Endothelial cell (in vitro differentiated cells): ENCODE measurements at regions not wholly inside any gene's neighbourhood (a gene's known extent, or its start where the extent isn't known, plus 50 kb on each side); places are given as distances from the start of the nearest gene placed in this dataset.

Source experiments
- DNase-seq: peaks from one replicate; pipeline ENCODE4 v3.0.0; 2021; ENCODE audit warnings: low spot score
- H3K27ac Mint-ChIP-seq: one replicate; pipeline ENCODE4 v1.8.0; 2021; ENCODE audit warnings: mixed read lengths, inconsistent platforms; ENCODE audit not compliant: unreplicated experiment
- H3K27me3 Mint-ChIP-seq: one replicate; pipeline ENCODE4 v1.8.0; 2021; ENCODE audit warnings: mild to moderate bottlenecking, moderate library complexity, mixed read lengths, inconsistent platforms; ENCODE audit not compliant: unreplicated experiment
- H3K36me3 Mint-ChIP-seq: one replicate; pipeline ENCODE4 v1.8.0; 2021; ENCODE audit warnings: mild to moderate bottlenecking, low read depth, mixed read lengths, inconsistent platforms; ENCODE audit not compliant: unreplicated experiment
- H3K4me1 Mint-ChIP-seq: one replicate; pipeline ENCODE4 v1.8.0; 2021; ENCODE audit warnings: mild to moderate bottlenecking, mixed read lengths, inconsistent platforms; ENCODE audit not compliant: unreplicated experiment
- H3K4me3 Mint-ChIP-seq: one replicate; pipeline ENCODE4 v1.8.0; 2021; ENCODE audit warnings: mild to moderate bottlenecking, mixed read lengths, inconsistent platforms; ENCODE audit not compliant: unreplicated experiment
- H3K9me3 Mint-ChIP-seq: one replicate; pipeline ENCODE4 v1.8.0; 2021; ENCODE audit warnings: mixed read lengths, inconsistent platforms; ENCODE audit not compliant: unreplicated experiment
- TF ChIP-seq, protein P1 (sequence below): fragments of 200-600 bp; sonication (generic); IDR thresholded peaks from one replicate; pipeline ENCODE4 v1.5.0; 2021; ENCODE audit warnings: antibody characterized with exemption; ENCODE audit not compliant: unreplicated experiment

DNA sequence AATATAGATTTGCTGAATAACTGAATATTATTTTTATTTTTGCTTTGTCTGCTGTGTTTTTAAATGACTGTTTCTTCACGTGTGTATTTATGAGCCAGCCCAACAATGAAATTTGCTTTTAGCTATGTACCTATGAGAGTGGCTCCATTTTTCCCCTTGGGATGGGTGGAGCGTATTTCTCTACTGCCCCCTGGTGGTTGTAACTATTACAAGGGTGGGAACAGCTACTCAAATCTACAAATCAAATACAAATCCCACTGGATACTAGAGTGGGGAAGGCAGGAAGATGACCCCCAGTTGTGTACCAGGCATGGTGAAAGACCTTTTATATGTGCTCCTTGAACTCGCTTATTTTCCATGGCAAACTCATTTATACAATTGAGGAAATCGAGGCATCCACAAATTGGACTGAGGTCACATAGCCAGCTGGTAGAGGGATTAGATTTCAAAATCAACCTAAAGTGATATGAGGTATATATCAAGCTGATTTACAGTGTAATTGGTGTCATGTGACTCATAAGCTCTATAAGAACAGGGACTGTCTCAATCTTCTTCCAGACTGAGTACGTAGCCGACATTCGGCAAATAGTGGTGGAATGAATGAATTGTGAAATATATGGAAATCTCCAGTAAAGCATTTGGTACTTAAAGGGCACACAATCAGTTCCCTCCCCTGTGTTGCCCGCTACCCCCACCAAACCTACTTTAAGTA, 69.5 kb upstream of the VEPH1 start:
- Mint-ChIP-seq H3K27ac (no peak overlapping the region), H3K36me3 (no peaks in the 10 kb centered on the region), H3K27me3 (no peaks in the 10 kb centered on the region), H3K4me3 (no peak overlapping the region), H3K4me1 (no peaks in the 10 kb centered on the region), H3K9me3 (no peaks in the 10 kb centered on the region)
- TF ChIP-seq, protein P1, sequence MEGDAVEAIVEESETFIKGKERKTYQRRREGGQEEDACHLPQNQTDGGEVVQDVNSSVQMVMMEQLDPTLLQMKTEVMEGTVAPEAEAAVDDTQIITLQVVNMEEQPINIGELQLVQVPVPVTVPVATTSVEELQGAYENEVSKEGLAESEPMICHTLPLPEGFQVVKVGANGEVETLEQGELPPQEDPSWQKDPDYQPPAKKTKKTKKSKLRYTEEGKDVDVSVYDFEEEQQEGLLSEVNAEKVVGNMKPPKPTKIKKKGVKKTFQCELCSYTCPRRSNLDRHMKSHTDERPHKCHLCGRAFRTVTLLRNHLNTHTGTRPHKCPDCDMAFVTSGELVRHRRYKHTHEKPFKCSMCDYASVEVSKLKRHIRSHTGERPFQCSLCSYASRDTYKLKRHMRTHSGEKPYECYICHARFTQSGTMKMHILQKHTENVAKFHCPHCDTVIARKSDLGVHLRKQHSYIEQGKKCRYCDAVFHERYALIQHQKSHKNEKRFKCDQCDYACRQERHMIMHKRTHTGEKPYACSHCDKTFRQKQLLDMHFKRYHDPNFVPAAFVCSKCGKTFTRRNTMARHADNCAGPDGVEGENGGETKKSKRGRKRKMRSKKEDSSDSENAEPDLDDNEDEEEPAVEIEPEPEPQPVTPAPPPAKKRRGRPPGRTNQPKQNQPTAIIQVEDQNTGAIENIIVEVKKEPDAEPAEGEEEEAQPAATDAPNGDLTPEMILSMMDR = peak; percentile 89
- peak; percentile 65 for DNase-seq

DNA sequence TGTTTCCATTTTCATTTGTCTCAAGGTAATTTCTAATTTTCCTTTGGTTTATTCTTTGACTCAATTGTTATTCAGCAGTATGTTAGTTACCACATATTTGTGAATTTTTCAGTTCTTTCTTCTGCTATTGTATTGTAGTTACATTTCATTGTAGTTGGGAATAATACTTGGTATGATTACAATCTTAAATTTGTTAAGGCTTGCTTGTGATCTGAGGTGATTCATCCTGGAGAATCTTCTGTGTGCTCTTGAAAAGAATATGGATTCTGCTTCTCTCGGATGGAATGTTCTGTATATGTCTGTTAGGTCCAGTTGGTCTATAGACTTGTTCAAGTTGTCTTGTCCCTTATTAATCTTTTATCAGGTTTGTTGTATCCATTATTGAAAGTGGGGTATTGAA, 63.4 kb upstream of the VEPH1 start:
- DNase-seq = no peak
- Mint-ChIP-seq H3K4me3 (no peak overlapping the region), H3K27ac (no peak overlapping the region), H3K4me1 (no peaks in the 10 kb centered on the region), H3K9me3 (no peaks in the 10 kb centered on the region), H3K27me3 (no peaks in the 10 kb centered on the region), H3K36me3 (no peaks in the 10 kb centered on the region)
- TF ChIP-seq, protein P1 = no peak

DNA sequence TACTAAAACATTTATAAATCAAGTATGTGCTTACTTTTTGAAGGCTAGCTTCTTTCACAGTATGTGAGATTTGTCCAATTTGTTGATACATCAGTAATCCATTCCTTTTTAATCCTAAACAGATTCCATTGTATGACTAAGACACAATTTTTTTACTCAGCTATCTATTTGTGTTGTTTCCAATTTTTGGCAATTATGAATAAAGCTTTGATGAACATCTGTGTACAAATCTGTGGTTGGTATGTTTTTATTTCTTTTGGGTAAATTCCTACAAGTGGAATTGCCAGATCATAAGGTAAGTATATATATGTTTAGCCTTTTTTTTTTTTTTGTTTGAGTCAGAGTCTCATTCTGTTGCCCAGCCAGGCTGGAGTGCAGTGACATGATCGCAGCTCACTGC, 56.2 kb upstream of the VEPH1 start:
- no peak overlapping the region for H3K27ac Mint-ChIP-seq
- H3K4me3 Mint-ChIP-seq = no peak overlapping the region
- no peaks in the 10 kb centered on the region for H3K27me3 Mint-ChIP-seq
- DNase-seq = no peak
- TF ChIP-seq, protein P1 = no peak
- H3K36me3 Mint-ChIP-seq = no peaks in the 10 kb centered on the region
- no peaks in the 10 kb centered on the region for H3K4me1 Mint-ChIP-seq
- no peaks in the 10 kb centered on the region for H3K9me3 Mint-ChIP-seq
